Activated naive CD4-positive, alpha-beta T cell treated with anti-CD3 and anti-CD28 coated beads for 36 hours (primary cell): ENCODE measurements at regions not wholly inside any gene's neighbourhood (a gene's known extent, or its start where the extent isn't known, plus 50 kb on each side); places are given as distances from the start of the nearest gene placed in this dataset.

Experiments
- CTCF ChIA-PET: fragments of 350-600 bp; sonication (Branson Sonifier 250); formaldehyde crosslinking; loops from one replicate; lab custom pipeline; 2021; ENCODE audit warnings: antibody characterized with exemption; lab: Charles Lee
- DNase-seq: peaks from one replicate; pipeline ENCODE4 v3.0.0-alpha.2; 2020
- H3K27ac Mint-ChIP-seq: one replicate; pipeline ENCODE4 v1.8.0; 2021; ENCODE audit warnings: mild to moderate bottlenecking, mixed read lengths
- H3K27me3 Mint-ChIP-seq: one replicate; pipeline ENCODE4 v1.8.0; 2021; ENCODE audit warnings: low read depth, mixed read lengths
- H3K36me3 Mint-ChIP-seq: one replicate; pipeline ENCODE4 v1.8.0; 2021; ENCODE audit warnings: low read depth, mixed read lengths
- H3K4me1 Mint-ChIP-seq: one replicate; pipeline ENCODE4 v1.8.0; 2021; ENCODE audit warnings: low read depth, mixed read lengths
- H3K4me3 Mint-ChIP-seq: one replicate; pipeline ENCODE4 v1.8.0; 2021; ENCODE audit warnings: mild to moderate bottlenecking, moderate library complexity, mixed read lengths
- H3K9me3 Mint-ChIP-seq: one replicate; pipeline ENCODE4 v1.8.0; 2021; ENCODE audit warnings: mixed read lengths
- intact Hi-C: fragments of 100-400 bp; cut with micrococcal nuclease; formaldehyde crosslinking; loops from one replicate; pipeline ENCODE4 v1.15.1; 2023

GRCh38 chr11:134464196-134464595, 52.2 kb upstream of the B3GAT1 start:
- Mint-ChIP-seq H3K27me3 (peaks cover 20% of the 10 kb centered on the region), H3K36me3 (no peaks in the 10 kb centered on the region)

DNA sequence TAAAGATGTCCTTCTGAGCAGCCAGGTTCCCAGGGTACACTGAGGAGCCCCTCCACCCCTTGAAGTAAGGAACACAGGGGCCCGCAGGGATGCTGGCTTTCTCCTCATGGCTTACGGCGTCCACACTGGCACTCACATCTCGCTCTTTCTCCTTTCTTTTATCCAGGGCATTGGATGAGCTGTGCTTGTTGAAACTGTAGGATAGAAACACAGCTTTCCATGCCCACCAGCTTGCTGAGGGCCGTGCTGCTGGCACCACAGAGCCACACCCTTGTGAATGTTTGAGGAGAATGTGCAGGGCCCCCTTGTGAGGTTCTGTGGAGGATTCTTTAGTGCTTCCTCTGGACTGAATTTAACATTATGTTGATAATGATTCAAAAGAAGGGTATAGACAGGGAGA, 51.7 kb upstream of the B3GAT1 start:
- Mint-ChIP-seq H3K4me1 (no peaks in the 10 kb centered on the region), H3K36me3 (no peaks in the 10 kb centered on the region), H3K27ac (no peak overlapping the region), H3K4me3 (no peak overlapping the region), H3K27me3 (peaks cover 20% of the 10 kb centered on the region), H3K9me3 (peaks cover 3% of the 10 kb centered on the region)
- DNase-seq = no peak
- CTCF ChIA-PET = no interaction called here
- intact Hi-C loops = no loop called here

More at GRCh38 chr11:134464196-134464595, 52.2 kb upstream of the B3GAT1 start:
- Mint-ChIP-seq H3K4me1 (no peaks in the 10 kb centered on the region), H3K27ac (no peak overlapping the region), H3K4me3 (no peak overlapping the region), H3K9me3 (no peaks in the 10 kb centered on the region)
- DNase-seq = no peak
- intact Hi-C loops = no loop called here
- CTCF ChIA-PET = no interaction called here
